Fibroblast of lung (primary cell): ENCODE measurements at regions not wholly inside any gene's neighbourhood (a gene's known extent, or its start where the extent isn't known, plus 50 kb on each side); places are given as distances from the start of the nearest gene placed in this dataset.

Experiments
- EZH2 ChIP-seq: IDR thresholded peaks from 2 replicates; pipeline ENCODE4 v1.5.1; 2012; ENCODE audit warnings: low read length, control low read depth, mild to moderate bottlenecking; ENCODE audit errors: missing control alignments
- TF ChIP-seq, protein P1 (sequence below), 2 donors: IDR thresholded peaks in 1 of 2; conservative IDR thresholded peaks in 1 of 2; 1 replicate in 1 of 2; 2 replicates in 1 of 2; pipeline ENCODE4 v1.5.1; 2011 to 2012; ENCODE audit warnings: low read length in 2 of 2, control low read depth in 1 of 2, inconsistent platforms in 1 of 2, low read depth in 1 of 2, mild to moderate bottlenecking in 1 of 2

DNA sequence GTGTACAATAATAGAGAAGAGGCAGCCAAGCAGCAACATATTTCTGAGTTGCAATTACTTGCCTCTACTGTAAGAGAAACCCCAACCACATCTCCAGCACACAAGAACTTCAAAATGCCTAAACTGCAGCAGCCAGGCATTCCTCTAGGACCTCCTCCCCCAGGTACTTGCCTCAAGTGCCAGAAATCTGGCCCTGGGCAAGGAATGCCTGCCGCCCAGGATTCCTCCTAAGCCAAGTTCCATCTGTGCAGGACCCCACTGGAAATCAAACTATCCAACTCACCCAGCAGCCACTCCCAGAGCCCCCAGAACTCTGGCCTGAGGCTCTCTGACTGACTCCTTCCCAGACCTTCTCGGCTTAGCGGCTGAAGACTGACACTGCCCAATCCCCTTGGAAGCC is 336.8 kb upstream of the RGMB start:
- TF ChIP-seq, protein P1, sequence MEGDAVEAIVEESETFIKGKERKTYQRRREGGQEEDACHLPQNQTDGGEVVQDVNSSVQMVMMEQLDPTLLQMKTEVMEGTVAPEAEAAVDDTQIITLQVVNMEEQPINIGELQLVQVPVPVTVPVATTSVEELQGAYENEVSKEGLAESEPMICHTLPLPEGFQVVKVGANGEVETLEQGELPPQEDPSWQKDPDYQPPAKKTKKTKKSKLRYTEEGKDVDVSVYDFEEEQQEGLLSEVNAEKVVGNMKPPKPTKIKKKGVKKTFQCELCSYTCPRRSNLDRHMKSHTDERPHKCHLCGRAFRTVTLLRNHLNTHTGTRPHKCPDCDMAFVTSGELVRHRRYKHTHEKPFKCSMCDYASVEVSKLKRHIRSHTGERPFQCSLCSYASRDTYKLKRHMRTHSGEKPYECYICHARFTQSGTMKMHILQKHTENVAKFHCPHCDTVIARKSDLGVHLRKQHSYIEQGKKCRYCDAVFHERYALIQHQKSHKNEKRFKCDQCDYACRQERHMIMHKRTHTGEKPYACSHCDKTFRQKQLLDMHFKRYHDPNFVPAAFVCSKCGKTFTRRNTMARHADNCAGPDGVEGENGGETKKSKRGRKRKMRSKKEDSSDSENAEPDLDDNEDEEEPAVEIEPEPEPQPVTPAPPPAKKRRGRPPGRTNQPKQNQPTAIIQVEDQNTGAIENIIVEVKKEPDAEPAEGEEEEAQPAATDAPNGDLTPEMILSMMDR (conservative IDR thresholded peaks at IDR 0.05 in 1 of 2, IDR thresholded peaks at IDR 0.05 in 1 of 2; ENCODE audit: low read depth in 1 of 2, low read length in 2 of 2), result no peak
- no peak for TF ChIP-seq EZH2
